ENCODE measurements at regions not wholly inside any gene's neighbourhood (a gene's known extent, or its start where the extent isn't known, plus 50 kb on each side); places are given as distances from the start of the nearest gene placed in this dataset.

DNA sequence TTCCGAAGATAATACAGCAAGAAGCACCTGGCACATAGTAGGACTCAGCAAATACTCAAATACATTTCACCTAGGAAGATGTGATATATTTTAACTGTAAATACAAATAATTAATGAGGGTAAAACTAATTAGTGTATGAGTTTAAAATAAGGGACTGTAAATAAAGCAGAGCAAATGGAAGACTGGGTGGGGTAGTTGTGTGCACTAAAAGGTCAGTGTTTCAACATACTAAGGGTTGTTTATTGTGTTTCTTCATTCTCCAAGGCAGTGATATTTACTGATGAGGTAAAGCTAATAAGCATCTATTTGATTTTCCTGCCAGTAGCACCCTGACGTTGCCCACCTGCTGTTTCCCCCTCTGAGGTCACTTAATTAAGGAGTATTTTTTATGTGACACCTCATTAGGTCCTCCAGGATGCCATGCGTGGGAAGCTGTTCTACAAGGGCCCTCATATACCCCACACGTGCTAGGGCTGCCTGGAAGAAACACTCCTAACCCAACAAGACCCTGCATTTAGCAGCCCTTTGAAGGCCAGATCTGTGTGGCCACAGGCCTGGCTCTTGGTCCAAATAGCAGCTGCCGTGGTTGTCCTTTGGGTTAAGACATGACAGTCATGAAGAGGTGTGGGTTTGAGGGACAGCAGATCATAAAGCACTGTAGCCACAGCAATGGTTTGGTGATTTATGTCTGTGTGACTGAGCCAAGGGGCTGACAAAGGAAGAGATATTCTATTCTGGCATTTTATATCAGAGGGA is 97.5 kb upstream of the RPS23 start:
- DNase-seq (ENCODE audit: low read depth in 2 of 3, low spot score in 2 of 3): no peak

DNA sequence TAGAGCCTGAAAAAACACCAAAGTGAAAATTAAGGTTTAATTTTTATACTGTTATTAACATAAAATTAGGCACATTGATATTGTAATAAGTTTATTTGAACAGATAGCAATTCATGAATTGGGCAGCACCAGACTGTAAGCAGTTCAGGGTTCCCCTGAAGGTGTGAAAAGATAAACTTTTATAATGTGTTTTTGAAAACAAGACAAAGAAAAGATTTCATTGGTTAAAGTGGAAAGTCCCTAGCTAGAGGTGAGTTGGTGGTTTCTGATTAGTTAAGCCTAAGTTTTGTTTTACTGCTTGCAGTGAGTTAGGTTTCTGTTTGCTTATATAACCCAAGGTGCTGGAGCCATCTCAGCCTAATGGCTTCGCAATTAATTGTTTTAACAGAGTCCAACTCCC is 96.5 kb upstream of the RPS23 start:
- DNase-seq (ENCODE audit: low read depth in 2 of 3, low spot score in 2 of 3): no peak

DNA sequence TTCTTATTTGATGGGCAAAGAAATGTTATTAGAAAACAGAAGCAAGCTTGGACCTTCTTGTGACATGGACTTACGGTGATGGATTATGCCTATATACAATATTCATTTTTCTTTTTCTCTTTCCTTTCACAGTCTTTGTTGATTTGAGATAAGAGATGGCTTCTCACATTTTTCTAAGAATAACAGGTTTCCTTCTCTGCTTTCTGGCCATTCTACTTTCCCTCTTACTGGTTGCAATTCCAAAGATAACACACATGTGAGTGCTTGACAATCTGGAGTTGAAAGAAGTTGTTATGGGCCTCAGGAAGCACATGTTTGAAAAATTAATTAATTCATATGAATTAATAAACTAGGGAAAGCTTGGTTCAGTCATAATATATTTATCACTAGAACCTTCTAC is 89.8 kb upstream of the RPS23 start:
- no peak for DNase-seq (ENCODE audit: low read depth in 2 of 3, low spot score in 2 of 3)

DNA sequence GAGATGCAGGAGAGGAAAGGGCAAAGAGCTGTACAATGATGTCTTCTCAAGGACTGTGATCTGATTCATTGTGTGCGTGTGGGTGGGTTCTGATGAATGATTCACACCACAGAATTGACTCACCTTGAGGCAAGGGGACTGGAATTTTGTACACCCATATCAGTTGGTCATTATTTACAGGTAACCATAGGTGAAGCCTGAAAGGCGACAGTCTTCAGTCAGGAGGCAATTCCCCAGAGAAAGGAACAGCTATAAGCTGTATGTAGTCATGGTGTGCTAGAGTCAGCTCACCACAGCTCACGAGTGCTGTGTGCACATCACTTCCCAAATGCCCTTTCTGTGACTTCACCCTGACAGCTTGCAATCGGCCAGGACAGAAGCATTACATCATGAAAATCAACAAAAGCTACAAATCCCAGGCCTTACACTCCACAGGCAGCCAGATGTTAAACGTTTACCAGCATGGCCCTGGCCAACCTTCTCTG is 87.6 kb upstream of the RPS23 start:
- no peak for DNase-seq (ENCODE audit: low read depth in 2 of 3, low spot score in 2 of 3)

DNA sequence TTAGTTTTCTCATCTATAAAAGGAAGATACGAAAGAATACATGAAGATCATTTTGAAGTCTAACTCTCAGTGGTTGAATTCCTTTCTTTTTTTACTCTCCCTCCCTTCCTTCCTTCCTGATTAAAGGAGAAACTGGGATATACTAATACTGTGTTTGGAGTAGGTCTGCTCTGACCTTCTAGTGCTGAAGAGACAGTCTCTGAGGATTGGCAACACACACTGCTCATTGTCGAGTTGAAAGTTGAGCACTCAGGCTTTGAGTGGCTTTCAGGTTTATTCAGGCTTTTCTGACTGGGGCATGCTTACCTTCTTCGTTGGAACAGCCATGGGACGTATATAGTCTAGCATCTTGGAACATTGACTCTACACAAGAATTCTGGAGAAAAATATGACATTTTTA is 86.9 kb upstream of the RPS23 start:
- DNase-seq (ENCODE audit: low read depth in 2 of 3, low spot score in 2 of 3): no peak

DNA sequence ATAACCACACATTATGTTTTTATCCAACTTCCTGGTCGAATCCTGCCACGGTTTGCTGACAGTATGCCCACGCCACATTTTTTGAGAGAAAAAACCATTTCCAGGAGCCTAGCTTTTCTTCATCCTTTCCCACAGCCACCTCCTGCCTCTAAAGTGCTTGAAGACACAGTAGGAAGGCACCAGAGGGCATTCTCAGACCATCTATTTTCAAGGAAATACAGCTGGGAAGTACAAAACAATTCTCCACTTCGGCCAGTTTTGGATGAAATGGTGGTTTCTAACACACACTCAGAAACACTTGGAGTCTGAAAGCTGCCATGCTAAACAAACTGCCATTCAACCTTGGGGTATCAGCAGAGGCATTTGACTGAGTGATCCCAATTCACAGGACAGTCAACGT is 86.3 kb upstream of the RPS23 start:
- no peak for DNase-seq (ENCODE audit: low read depth in 2 of 3, low spot score in 2 of 3)

DNA sequence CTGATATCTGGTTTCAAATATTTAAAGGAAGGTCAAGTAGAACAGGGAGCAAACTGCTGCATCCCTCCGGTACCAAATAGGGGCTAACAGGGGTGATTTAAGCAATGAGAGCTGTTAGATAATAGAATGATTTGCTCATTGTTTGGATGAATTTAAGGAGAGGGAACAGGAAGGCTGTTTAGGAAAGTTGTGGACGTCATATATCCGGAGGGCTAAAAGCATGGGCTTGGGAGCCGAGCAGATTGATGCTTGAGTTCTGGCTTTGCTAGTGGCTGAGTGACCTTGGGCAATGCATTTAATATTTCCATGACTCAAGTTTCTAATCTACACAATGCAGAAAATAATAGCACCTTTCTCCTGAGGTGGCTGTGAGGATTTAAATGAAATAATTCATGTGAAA is 85.4 kb upstream of the RPS23 start:
- DNase-seq (ENCODE audit: low read depth in 2 of 3, low spot score in 2 of 3): no peak

DNA sequence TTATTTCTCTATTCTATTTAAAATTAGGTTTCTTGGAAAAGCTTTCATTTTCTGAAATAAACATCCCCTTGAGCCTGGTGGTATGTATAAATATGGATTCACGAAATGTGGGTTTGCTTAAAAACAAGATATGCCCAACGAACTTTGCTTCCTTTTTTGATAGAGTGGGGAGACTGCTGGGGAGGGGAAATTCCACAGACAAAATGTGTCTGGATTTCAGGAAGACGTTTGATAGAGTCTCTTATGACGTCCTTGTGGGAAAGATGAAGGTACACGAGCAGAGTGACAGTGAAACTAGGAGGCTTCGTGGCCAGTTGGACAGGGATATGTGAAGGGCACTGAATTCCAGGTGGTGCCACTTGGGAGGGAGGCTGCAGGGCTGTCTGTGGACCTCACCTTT is 84.5 kb upstream of the RPS23 start:
- no peak for DNase-seq (ENCODE audit: low read depth in 2 of 3, low spot score in 2 of 3)

DNA sequence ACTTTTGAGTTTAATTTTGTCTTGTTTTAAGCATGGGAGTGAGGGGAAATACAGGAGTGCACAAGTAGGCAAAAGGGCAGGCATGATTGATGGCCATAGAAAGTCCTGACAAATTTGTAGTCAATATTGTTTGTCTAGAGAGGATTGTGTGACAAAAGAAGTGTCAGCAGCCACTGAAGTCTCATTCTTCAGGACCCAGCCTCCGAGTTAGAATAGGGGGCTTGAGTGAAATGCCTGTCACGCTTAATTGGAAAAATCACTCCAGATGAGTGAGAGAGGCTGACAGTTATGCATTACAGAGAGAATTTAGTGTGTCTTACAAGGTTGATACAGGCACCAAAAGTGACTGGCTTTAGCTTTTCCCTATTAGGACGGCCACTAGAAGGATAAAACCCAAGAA is 81.9 kb upstream of the RPS23 start:
- no peak for DNase-seq (ENCODE audit: low read depth in 2 of 3, low spot score in 2 of 3)

DNA sequence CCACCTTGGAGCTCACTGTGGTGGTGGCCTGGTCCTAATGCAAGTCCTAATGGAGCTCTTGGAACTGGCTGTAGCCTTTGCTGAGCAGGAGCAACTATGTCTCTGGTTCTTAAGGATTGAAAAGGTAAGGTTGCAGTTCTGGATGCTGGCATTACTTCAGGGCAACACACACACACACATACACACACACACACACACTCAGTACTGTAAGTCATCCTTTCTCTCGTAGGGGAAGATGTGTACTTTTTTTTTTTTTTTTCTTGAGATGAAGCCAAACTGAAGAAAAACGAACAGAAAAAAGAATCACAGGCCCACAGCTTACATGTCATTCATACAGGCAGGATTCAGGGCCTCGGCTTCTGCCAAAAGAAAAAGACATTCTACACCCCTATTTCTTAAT is 81.1 kb upstream of the RPS23 start:
- DNase-seq (ENCODE audit: low read depth in 2 of 3, low spot score in 2 of 3): no peak

DNA sequence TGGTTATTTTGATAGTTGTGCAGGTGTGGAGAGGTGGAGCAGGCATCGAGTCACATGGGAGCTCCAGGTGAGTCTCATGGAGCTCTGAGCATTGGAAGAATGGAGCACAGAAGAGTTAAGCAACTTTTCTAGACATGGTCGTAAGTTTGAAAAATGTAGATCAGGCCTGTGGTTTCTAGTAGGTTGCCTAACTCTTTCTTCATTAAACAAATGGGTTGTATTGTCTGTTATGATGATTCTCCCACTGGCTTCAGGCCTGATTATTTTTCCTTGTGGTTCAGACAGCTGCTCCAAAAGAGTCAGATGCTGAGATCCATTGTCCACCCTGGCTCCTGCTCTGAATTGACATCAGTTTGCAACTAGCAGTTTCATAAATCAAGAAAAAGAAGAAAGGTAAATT is 80.3 kb upstream of the RPS23 start:
- DNase-seq (ENCODE audit: low read depth in 2 of 3, low spot score in 2 of 3): no peak

DNA sequence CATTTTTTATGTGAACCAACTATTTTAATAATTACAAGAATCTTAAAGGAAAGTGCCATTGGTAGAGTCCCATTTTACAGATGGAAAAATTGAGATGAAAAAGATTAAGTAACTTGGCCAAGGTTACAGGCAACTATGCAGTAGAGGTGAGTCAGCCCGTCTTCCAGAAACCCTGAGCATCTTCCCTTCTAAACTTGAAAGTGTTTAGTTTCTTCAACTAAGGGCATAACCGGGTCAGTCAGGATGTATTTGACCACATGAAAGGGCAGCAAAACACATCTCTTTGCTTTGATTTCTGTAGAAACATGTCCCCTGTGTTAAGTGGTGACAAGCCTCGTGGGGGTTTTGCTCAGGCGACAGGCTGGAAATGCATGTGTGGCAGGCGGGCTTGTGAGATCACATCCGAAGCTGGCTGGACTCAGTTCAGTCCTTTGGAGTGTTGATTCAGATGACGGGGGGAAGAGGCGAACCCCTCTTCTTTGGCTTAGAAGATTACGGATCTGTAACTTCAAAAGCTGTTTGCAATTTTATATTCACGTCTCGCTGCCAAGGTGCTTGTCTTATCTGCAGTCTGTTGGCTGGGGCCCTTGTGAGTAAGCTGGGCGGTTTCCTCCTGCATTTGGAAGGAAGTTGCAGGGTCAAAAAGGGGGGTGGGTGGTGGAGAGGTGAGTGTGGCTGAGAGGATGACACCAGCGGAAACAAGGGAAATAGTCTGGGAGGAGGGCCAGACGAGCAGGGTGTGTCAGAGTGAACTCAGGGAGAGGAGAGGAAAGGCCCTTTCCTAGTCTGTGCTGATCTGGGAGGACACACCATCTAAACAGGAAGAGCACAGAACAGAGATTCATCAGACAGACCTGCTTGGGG is 78.9 kb upstream of the RPS23 start:
- peak; percentile 20 to 51 (median 43) for DNase-seq (ENCODE audit: low read depth in 2 of 3, low spot score in 2 of 3)

DNA sequence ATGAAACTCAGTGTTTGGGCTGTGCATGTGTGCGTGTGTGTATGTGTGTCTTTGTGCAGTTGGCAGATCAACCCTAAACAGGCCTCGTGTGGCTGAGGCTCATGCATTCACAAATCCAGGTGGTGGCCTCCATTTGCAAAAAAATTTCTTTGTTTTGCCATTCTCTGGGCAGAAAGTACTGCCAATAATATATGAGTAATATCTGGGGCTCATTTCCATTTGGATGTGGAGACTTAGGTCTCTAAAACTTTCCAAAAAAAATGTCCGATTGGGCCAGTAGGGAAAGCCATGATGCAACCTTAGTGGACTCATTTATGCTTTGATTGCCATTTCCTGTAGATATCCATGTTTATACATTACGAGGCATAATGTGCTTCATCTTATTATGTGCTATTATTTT is 77.9 kb upstream of the RPS23 start:
- no peak for DNase-seq (ENCODE audit: low read depth in 2 of 3, low spot score in 2 of 3)

DNA sequence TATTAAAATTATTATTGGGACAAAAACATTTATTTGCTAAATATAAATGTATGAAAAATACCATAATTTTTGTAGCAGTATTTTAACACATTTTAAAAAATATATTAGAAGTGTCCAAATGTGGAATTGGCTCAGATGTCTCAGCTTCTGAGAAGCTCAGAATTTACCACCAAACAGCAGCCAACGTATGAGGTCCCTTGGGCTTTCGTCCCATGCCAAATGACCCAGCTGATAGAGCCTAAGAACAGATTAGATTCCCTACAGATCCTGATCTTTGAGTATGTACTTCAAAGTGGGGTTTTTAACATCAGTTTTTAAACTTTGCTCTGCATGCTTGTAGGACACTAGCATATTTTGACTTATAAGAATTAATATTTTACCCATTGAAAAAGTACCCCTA is 77.3 kb upstream of the RPS23 start:
- DNase-seq (ENCODE audit: low read depth in 2 of 3, low spot score in 2 of 3): no peak

DNA sequence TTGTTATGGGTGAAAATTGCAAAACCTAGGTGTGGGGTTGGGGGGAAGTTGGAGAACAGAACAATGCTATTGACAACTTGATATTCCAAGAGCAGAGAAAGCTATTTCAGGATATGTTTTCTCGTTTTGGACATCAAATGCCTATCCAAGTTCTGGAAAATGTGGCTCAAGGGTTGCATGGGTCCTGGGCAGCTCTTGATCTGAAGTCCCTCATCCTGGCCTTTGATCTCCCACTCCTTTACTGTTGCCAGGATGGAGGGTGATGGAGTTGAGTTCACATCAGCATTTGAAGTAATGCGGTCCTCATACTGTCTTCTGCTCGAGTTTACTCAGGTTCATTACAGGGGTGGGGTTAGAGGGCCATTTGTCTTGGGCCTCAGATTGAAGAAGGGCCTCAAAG is 76.9 kb upstream of the RPS23 start:
- no peak for DNase-seq (ENCODE audit: low read depth in 2 of 3, low spot score in 2 of 3)

DNA sequence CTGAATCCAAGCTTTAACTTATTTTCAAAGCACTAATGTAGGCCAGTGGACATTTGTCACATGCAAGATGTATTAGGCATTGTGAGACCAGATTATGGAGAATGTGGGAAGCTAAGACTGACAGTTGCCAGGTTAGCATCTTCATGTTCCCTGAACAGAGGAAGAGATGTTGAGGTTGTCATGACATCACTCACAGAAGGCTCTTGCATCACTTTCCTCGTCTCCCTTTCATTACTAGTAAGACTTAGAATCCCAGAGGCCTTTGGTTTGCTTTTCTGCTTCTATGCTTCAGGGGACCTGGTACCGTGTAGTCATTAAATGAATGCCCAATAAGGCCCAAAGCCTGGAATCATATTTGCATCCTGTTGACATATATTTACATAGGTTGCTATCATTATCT is 76.4 kb upstream of the RPS23 start:
- no peak for DNase-seq (ENCODE audit: low read depth in 2 of 3, low spot score in 2 of 3)

DNA sequence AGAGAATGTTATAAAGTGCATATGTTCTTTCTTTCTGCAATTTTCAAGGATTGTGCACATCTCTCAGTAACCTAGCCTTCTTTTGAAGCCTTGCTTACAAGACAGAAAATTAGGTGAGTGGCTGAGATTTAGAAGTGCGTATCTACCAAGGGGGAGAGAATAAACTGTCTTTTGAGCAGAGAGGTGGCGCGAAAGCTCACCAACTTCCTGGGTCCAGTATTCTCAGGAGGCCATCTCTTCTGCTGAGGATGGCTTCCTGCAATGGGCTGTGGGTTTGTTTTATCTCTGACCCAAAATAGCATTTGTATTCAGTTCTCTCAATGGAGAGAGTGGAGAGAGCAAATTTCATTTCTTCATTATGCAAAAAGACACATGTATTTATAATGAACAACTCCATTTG is 75.4 kb upstream of the RPS23 start:
- DNase-seq (ENCODE audit: low read depth in 2 of 3, low spot score in 2 of 3): no peak

DNA sequence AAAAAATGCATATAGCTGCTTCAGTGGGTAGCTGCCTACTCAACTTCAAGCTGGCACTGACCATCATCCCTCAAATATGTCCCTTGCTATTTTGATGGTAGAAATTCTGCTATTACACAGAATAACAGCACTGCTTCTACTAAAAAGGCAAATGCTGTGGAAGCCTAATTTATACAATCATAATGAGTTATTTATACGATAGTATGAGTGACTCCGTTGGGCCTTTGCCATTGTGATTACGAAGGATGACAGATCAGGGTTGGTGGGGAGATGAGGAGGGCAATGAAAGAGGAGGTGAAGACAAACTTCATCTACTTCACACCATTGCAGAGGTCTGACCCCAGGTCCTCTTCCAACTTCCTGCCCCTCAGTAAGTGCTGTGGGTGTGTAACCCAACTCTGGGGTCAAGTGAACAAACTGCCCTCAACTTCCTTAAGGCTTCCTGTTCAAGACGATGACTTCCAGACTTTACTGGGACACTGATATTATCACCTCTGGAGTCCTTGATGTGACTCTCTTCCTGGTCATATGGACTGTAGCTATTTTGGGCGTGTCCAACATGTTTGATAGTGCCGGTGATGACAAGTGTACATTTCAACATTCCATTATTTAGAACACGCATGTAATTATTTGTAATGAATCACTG is 74.1 kb upstream of the RPS23 start:
- no peak for DNase-seq (ENCODE audit: low read depth in 2 of 3, low spot score in 2 of 3)

DNA sequence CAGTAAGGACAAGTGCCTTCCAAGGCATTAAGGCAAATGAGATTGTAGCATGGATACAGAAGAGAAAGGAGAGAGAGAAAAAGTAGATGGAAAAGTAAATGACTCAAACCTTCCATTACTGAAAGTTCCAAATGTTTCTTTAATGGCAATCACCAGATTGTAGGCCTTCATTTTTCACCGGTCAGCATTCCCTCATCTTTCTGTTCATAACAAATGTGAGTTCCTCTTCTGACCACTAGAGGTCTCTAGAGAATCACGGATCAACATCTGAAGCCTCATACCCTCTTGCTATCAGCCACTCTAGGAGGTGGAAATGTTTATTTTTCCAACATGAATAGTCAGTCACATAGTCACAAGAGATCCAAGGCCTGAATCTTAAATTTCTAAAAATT is 73.6 kb upstream of the RPS23 start:
- no peak for DNase-seq (ENCODE audit: low read depth in 2 of 3, low spot score in 2 of 3)

DNA sequence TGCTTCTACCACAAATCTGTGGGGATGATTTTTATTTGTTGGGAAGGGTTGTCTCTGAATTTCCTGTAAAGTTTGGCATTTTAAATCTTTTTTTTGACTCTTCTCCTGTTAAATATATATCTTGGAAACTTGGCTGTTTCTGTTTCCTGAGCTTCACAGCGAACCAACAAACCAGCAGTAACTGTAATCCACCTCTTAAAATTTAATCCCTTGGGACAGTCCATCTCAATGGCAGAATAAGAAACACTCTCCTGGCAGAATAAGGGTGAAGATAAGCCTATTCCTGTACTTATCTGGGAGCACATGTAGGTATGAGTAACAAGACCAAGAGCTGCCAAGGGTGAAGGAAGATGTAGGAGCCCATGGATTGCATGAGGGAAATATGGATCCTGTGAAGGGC is 73.1 kb upstream of the RPS23 start:
- DNase-seq (ENCODE audit: low read depth in 2 of 3, low spot score in 2 of 3): no peak

DNA sequence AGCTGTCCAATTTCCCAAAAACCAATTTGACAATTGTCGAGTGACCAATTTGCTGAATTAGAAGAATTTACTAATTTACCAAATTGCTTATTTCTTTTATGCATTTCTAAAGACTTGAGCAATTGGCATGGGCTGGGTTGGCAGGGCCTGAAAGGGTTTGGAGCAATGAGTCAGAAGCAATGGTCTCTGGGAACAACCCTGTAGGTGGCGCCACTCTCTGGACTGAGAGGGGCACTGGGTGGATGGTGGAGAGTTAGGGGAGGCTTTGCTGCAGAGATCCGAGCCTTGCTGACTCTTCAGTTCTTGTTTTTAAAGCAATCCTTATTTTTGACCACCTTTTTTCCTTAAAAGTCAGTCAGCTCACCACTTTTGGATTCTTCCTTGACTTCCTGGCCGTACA is 71.5 kb upstream of the RPS23 start:
- DNase-seq (ENCODE audit: low read depth in 2 of 3, low spot score in 2 of 3): peak in 1 of 3 experiments; percentile 31

DNA sequence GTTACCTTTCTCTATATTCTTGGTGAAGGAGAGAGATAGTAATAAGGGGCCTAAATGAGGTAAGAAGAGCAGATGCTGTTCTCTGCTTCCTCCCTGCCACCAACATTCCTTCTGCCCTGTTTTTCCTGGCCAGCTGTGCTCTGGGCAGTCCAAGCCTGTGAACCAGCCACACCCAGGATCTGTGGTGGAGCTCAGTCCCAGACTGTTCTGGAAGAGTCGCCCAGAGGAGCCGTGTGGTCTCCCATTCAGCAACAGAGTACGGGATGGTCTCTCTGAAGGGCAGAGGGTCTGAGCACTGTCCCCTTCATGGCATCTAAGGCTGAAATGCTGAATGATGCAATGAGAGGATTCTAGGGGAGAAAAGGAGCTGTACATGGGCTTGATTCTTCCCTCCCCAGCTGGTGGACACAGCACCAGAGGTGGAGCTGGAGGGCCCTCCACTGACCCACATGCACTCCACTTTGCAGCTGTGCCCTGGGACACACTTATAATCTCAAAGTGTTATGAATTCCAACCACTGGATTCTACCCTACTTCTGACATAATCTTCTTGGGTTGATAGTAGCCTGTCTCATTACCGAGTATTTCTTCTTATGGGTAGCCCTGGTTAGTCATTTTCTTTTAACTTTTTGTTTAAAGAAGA is 70.8 kb upstream of the RPS23 start:
- DNase-seq (ENCODE audit: low read depth in 2 of 3, low spot score in 2 of 3): no peak

Data from activated CD8-positive, alpha-beta memory T cell treated with anti-CD3 and anti-CD28 coated beads for 48 hours (primary cell).